VCaP (cell line): ENCODE measurements at regions not wholly inside any gene's neighbourhood (a gene's known extent, or its start where the extent isn't known, plus 50 kb on each side); places are given as distances from the start of the nearest gene placed in this dataset.
A peak's percentile ranks its signal among the peaks of the same experiment; 100 is the strongest.

ENCODE experiments used
- H3K27ac ChIP-seq: fragments of 450-650 bp; 2 replicates; pipeline ENCODE4 v1.5.1; 2017
- CTCF ChIP-seq: fragments of 450-650 bp; conservative IDR thresholded peaks from 2 replicates; pipeline ENCODE4 v1.5.1; 2017; ENCODE audit warnings: mild to moderate bottlenecking, moderate library complexity

DNA sequence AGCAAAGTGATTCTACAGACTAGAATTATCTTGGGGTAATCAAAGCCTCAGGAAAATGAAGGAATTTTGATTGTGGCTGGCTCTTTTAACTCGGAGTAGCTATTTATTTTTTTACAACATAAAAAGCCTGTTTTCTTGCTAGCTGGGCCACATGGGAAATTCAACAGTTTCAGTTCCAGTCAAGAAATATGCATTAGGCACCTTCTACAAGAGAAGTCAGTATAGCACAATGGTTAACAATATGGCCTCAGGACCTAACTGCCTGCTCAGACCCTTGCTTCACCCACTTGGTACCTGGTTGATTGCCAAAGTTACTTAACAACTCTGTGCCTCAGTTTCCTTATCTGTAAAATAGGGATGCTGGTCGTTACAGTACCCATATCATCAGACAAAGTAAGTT is 586.2 kb downstream of the ZNF608 start:
- H3K27ac ChIP-seq, result peak overlapping the region; percentile 40; the same call in 1 of the 2 replicates
- TF ChIP-seq CTCF, result no peak

- no peak for TF ChIP-seq CTCF
- H3K27ac ChIP-seq, result peak overlapping the region; percentile 24; the same call in 1 of the 2 replicates
These were observed 589.1 kb downstream of the ZNF608 start for GRCh38 chr5:124157320-124157719.

DNA sequence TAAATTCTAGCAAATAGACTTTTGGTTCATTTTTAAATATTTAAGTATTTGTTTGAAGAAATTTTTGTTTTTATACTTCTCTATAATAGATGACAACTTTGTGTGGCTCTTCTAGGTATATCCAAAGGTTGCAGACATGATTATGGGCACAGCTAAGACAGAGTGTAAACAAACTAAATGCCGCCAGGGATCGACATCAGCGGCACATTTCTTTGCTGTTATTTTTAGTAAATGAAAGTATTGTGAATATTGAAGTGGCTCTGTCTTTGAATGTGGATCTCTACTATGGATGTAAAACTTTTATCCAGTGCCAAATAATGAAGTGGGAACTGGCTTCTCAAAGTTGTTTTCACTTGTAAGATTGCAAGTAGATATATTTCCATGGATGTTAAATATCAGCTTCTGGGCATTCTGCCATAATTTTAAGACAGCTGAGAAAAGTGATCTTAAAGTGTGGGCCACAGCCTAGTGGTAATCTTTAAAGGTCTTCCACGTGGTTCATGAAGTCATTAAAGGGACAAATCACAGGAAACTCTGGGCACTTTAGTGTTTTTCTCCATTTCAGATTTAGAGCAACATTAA is 589.9 kb downstream of the ZNF608 start:
- peak overlapping the region; percentile 24 for H3K27ac ChIP-seq
- no peak for TF ChIP-seq CTCF

GRCh38 chr5:124154714-124155113 is 591.7 kb downstream of the ZNF608 start:
- H3K27ac ChIP-seq, result no peak overlapping the region
- TF ChIP-seq CTCF, result no peak

GRCh38 chr5:124153588-124153987 is 592.9 kb downstream of the ZNF608 start:
- H3K27ac ChIP-seq, result no peak overlapping the region
- TF ChIP-seq CTCF, result no peak

DNA sequence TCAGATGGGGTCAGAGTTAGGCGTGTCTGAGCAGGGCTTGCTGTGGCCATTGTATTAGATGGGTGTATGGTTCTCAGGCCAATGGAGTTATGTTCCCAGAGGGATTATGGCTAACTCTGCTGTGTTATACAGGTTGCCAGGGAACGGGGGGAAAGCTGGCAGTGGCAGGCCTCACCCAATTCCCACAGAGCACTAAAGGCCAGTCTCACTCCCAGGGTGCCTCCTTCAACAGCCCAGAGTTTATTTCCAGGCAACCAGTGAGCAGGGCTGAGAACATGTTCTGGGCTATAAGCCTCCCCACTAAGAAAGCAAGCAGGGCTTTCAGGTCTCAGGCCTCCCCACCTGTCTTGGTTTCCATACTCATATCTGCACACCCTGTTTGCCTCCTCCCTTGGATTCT is 597.9 kb downstream of the ZNF608 start:
- no peak for TF ChIP-seq CTCF
- no peak overlapping the region for H3K27ac ChIP-seq

DNA sequence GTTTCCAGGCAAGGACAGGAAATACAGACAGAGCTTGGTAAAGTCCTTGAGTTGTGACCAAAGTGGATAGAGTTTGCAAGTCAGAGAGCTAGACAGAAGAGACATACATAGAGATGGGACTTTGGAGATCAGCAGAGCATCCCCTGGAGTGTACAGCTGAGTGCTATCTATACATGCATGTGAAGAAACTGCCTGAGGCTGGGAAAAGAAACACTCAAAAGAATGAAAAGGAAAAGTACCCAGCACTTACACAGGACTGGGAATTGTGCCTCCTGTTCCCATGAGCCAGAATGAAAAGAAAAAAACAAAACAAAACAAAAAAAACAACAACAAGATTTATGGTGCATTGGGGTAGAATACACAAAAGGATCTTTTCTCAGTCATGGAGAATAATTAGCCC is 606.4 kb downstream of the ZNF608 start:
- H3K27ac ChIP-seq, result no peak overlapping the region
- TF ChIP-seq CTCF, result no peak

GRCh38 chr5:124139477-124139876 is 607.0 kb downstream of the ZNF608 start:
- H3K27ac ChIP-seq, result no peak overlapping the region
- no peak for TF ChIP-seq CTCF
